Suprapubic skin (tissue), 4 donors: ENCODE measurements at regions not wholly inside any gene's neighbourhood (a gene's known extent, or its start where the extent isn't known, plus 50 kb on each side); places are given as distances from the start of the nearest gene placed in this dataset.
A peak's percentile ranks its signal among the peaks of the same experiment; 100 is the strongest.

Experiments used
- DNase-seq, 2 donors: peaks; one replicate each; pipeline ENCODE4 v3.0.0-alpha.2; 2019; ENCODE audit warnings: low spot score in 2 of 2
- H3K27ac ChIP-seq: fragments of 200-600 bp; sonication (generic); one replicate; pipeline ENCODE4 v1.5.1; 2019
- H3K27me3 ChIP-seq: fragments of 200-600 bp; sonication (generic); one replicate; pipeline ENCODE4 v1.5.1; 2019
- H3K36me3 ChIP-seq: fragments of 200-600 bp; sonication (generic); one replicate; pipeline ENCODE4 v1.5.1; 2019
- H3K4me1 ChIP-seq: fragments of 200-600 bp; sonication (generic); one replicate; pipeline ENCODE4 v1.5.1; 2019
- H3K4me3 ChIP-seq: fragments of 200-600 bp; sonication (generic); one replicate; pipeline ENCODE4 v1.5.1; 2019; ENCODE audit warnings: mild to moderate bottlenecking
- H3K9me3 ChIP-seq: fragments of 200-600 bp; sonication (generic); one replicate; pipeline ENCODE4 v1.5.1; 2019
- EP300 ChIP-seq: sonication (generic); formaldehyde crosslinking; IDR thresholded peaks from one replicate; pipeline ENCODE4 v1.6.1; 2017; ENCODE audit warnings: antibody characterized with exemption
- POLR2A ChIP-seq, 2 donors: fragments of 450-650 bp; IDR thresholded peaks; one replicate each; pipeline ENCODE4 v1.6.1; 2017; ENCODE audit warnings: antibody characterized with exemption in 2 of 2, mild to moderate bottlenecking in 2 of 2, moderate library complexity in 2 of 2
- POLR2AphosphoS5 ChIP-seq, 3 donors: sonication (generic); formaldehyde crosslinking; IDR thresholded peaks; one replicate each; pipeline ENCODE4 v1.6.1; 2017; ENCODE audit warnings: antibody characterized with exemption in 3 of 3
- WGBS: methylation state at CpG from one replicate; pipeline ENCODE4 v1.1.5; 2018; 5-methylcytosine and 5-hydroxymethylcytosine counted together
- TF ChIP-seq, protein P1 (sequence below), 2 donors: fragments of 200-600 bp in 1 of 2; fragments of 450-650 bp in 1 of 2; sonication (generic) in 1 of 2; IDR thresholded peaks; one replicate each; pipeline ENCODE4 v1.5.1; 2016 to 2019; ENCODE audit warnings: antibody characterized with exemption in 2 of 2, mild to moderate bottlenecking in 1 of 2, moderate library complexity in 1 of 2

DNA sequence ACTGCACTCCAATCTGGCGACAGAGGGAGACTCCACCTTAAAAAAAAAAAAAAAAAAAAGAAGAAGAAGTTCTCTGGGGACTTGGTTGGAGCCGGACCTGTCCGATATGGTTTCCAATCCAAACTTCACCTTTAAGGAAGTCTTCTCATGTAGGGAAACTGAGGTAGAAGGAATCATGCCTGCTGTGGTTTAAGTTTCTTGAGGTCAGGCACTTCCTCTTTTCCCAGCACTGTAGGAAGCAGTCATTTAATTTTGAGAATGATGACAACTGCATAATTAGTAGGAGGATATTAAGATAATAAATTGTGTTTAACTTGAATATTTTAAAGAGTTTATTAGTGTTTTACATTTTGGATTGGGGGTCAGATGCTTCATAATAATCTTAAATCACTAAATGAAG lies 62.9 kb downstream of the KCNE4 start:
- 91% methylated on average over 3 of the region's 3 CpGs for WGBS
- TF ChIP-seq POLR2AphosphoS5 (IDR thresholded peaks at IDR 0.05) (no peak), EP300 (no peak), POLR2A (IDR thresholded peaks at IDR 0.05) (no peak)
- TF ChIP-seq, protein P1, sequence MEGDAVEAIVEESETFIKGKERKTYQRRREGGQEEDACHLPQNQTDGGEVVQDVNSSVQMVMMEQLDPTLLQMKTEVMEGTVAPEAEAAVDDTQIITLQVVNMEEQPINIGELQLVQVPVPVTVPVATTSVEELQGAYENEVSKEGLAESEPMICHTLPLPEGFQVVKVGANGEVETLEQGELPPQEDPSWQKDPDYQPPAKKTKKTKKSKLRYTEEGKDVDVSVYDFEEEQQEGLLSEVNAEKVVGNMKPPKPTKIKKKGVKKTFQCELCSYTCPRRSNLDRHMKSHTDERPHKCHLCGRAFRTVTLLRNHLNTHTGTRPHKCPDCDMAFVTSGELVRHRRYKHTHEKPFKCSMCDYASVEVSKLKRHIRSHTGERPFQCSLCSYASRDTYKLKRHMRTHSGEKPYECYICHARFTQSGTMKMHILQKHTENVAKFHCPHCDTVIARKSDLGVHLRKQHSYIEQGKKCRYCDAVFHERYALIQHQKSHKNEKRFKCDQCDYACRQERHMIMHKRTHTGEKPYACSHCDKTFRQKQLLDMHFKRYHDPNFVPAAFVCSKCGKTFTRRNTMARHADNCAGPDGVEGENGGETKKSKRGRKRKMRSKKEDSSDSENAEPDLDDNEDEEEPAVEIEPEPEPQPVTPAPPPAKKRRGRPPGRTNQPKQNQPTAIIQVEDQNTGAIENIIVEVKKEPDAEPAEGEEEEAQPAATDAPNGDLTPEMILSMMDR (IDR thresholded peaks at IDR 0.05), result no peak
- Histone ChIP-seq H3K9me3 (no peaks in the 10 kb centered on the region), H3K27ac (no peak overlapping the region), H3K4me1 (no peaks in the 10 kb centered on the region), H3K4me3 (no peak overlapping the region), H3K36me3 (no peaks in the 10 kb centered on the region), H3K27me3 (no peaks in the 10 kb centered on the region)
- no peak for DNase-seq

DNA sequence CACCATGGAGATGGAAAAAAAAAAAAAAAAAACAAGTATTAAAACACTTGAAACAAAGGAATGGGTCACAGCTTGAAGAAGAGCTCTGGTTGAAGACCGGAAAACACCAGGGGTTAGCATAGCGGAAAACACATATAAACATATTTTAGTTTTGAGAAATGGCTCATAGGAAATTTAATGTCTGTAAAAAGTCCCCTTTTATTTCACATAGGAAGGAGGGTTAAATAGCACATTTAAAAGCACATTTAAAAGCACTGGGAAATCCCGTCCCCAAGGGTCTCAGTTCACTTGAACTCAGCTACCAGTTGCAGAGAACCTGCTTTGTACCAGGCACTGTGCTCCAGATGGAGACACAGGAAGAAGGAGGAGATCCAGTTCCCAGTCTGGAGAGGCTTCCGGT lies 65.5 kb downstream of the KCNE4 start:
- TF ChIP-seq POLR2AphosphoS5 (IDR thresholded peaks at IDR 0.05) (no peak), EP300 (no peak), POLR2A (IDR thresholded peaks at IDR 0.05) (no peak)
- TF ChIP-seq, protein P1 (IDR thresholded peaks at IDR 0.05), result no peak
- 74% methylated on average over 4 of the region's 4 CpGs for WGBS
- DNase-seq, result no peak
- H3K27ac ChIP-seq, result no peak overlapping the region
- peaks cover 6% of the 10 kb centered on the region for H3K4me1 ChIP-seq
- H3K36me3 ChIP-seq, result no peaks in the 10 kb centered on the region
- no peaks in the 10 kb centered on the region for H3K27me3 ChIP-seq
- H3K4me3 ChIP-seq, result no peak overlapping the region
- H3K9me3 ChIP-seq, result no peaks in the 10 kb centered on the region

DNA sequence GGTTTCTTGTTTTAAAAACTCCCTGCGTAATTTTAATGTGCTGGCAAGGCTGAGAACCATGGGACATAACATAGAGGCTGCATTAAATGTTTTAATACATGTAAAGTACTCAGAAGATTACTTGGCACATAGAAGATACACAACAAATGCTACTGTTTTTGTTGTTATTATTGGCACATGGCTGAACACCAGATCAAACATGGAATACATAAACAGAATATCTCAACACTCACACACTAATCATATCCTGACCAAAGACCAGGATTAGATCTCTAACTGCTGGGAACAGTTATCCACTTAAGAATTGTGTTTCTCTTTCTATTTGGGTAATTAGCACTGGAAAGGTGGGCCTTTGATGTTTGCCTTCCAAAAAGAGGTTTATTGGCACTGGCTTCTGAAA lies 69.3 kb downstream of the KCNE4 start:
- Histone ChIP-seq H3K36me3 (no peaks in the 10 kb centered on the region), H3K27ac (no peak overlapping the region), H3K9me3 (no peaks in the 10 kb centered on the region), H3K4me3 (no peak overlapping the region), H3K27me3 (no peaks in the 10 kb centered on the region), H3K4me1 (peaks cover 26% of the 10 kb centered on the region)
- no peak for TF ChIP-seq EP300
- TF ChIP-seq POLR2AphosphoS5 (IDR thresholded peaks at IDR 0.05), result no peak
- no peak for TF ChIP-seq POLR2A (IDR thresholded peaks at IDR 0.05)
- TF ChIP-seq, protein P1 (IDR thresholded peaks at IDR 0.05), result no peak
- WGBS, result 91% methylated on average over 1 of the region's 1 CpG
- no peak for DNase-seq

DNA sequence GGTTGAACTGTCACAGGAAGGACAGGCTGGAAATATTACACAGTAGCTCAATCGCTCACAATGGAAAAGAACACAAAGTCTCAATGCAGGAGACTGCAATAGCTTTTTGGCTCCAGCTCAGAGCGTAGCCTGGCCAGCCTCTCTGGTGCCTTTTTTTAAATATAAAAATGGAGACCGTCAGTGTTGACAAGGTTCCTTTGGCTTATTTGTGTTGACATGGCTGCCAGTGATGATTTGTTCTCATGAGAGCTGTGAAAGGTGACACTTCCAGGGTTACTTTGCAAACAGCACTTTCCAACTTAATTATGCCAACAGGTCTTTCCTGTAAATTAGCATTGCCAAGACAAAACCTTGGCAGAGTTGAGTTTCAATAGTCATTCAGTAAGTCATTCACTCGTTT lies 70.8 kb downstream of the KCNE4 start:
- WGBS, result 16% methylated on average over 4 of the region's 4 CpGs
- no peaks in the 10 kb centered on the region for H3K27me3 ChIP-seq
- peak in 1 of 3 donors; percentile 15 for TF ChIP-seq POLR2AphosphoS5 (IDR thresholded peaks at IDR 0.05)
- no peak for TF ChIP-seq EP300

DNA sequence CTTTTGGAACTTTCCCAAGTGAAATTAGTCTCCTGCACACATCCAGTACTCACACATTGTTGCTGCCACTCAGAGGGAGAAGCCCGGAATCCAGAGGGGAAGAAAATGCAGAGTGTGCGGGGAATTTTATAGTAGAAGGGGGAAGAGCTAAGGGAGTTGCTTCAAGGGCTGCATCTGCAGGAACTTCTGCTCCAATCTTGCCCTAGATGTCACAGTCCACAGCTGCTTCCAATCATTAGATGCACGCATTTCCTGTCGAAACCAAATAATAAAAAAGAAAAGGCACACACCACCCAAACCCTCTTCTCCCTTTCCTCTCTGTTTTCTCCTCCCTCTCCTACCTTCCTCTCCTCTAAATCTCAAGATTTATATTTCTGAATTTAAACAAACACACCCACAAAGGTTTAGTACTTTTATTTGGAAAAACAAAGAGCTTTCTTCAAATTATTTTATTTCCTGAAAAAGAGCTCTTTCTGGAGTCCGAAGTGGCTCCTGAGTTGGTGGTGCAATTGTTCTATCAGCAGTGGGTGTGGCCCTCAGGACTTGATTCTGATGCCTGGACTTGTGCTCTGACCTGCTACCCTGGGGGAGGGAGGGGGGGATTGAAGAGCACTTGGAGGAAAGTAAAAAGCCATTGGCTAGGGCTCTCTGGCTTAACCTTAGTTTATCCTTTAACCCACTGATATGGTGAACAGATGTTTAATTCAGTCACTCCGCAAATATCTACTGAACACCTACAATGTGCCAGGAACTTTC lies 72.0 kb downstream of the KCNE4 start:
- Histone ChIP-seq H3K4me1 (peaks cover 26% of the 10 kb centered on the region), H3K27me3 (no peaks in the 10 kb centered on the region), H3K27ac (peak overlapping the region; percentile 60), H3K9me3 (no peaks in the 10 kb centered on the region), H3K36me3 (no peaks in the 10 kb centered on the region), H3K4me3 (no peak overlapping the region)
- TF ChIP-seq, protein P1 (IDR thresholded peaks at IDR 0.05), result no peak
- no peak for TF ChIP-seq POLR2AphosphoS5 (IDR thresholded peaks at IDR 0.05)
- no peak for TF ChIP-seq POLR2A (IDR thresholded peaks at IDR 0.05)
- no peak for TF ChIP-seq EP300
- DNase-seq, result no peak
- 45% methylated on average over 6 of the region's 6 CpGs for WGBS

More for the DNA sequence above, 70.8 kb downstream of the KCNE4 start:
- peak overlapping the region; percentile 60 for H3K27ac ChIP-seq
- H3K36me3 ChIP-seq, result no peaks in the 10 kb centered on the region
- DNase-seq, result no peak
- H3K4me1 ChIP-seq, result peaks cover 26% of the 10 kb centered on the region
- no peak overlapping the region for H3K4me3 ChIP-seq
- no peaks in the 10 kb centered on the region for H3K9me3 ChIP-seq
